GM12878 (cell line): ENCODE measurements at regions not wholly inside any gene's neighbourhood (a gene's known extent, or its start where the extent isn't known, plus 50 kb on each side); places are given as distances from the start of the nearest gene placed in this dataset.

Source experiments
- ATAC-seq: fragments of 200-7000 bp; cut with Tn5 transposase; 3 replicates; pipeline ENCODE4 v1.9.1; 2020; ENCODE audit warnings: mild to moderate bottlenecking, moderate library complexity
- BruUV-seq: library from RNA; stranded (reverse); fragments of 400-500 nt; replicated peaks from 2 replicates; lab custom pipeline; 2021; lab: Mats Ljungman, UMichigan
- CTCF ChIA-PET: fragments of 300-600 bp; sonication (Branson Sonifier 250); formaldehyde crosslinking; extraction: SDS; loops from one replicate; lab custom pipeline; 2021; ENCODE audit warnings: inconsistent platforms; lab: Yijun Ruan, JAX
- POLR2A ChIA-PET: fragments of 350-600 bp; formaldehyde crosslinking; extraction: SDS; loops from one replicate; lab custom pipeline; 2021; ENCODE audit warnings: inconsistent platforms; lab: Charles Lee
- RAD21 ChIA-PET: fragments of 300-600 bp; sonication (Branson Sonifier 250); formaldehyde crosslinking; loops from one replicate; lab custom pipeline; 2023; ENCODE audit warnings: antibody characterized with exemption; ENCODE audit not compliant: unreplicated experiment; lab: Charles Lee
- SMC1A ChIA-PET: fragments of 300-600 bp; sonication (Branson Sonifier 250); formaldehyde crosslinking; loops from one replicate; lab custom pipeline; 2023; ENCODE audit not compliant: unreplicated experiment, uncharacterized antibody; lab: Charles Lee
- DNase-seq: peaks from one replicate; pipeline ENCODE4 v3.0.0-alpha.2; 2011; ENCODE audit warnings: low read depth, low spot score
- FAIRE-seq: peaks from 3 replicates; lab custom pipeline; 2011; peaks lifted over from hg19 to GRCh38; lab: Jason Lieb, UNC
- H2AFZ ChIP-seq: 2 replicates; pipeline ENCODE4 v1.6.0; 2011; ENCODE audit warnings: low read depth, low read length, control low read depth; ENCODE audit not compliant: control insufficient read depth
- H3K27ac ChIP-seq: 2 replicates; pipeline ENCODE4 v1.5.1; 2011; ENCODE audit warnings: control low read depth; ENCODE audit not compliant: control insufficient read depth, insufficient read depth
- H3K27me3 ChIP-seq, 2 experiments: replicated peaks in 1 of 2; 2 replicates each; pipeline versions ENCODE4 v1.6.0 to v1.6.1; 2011; ENCODE audit warnings: low read length in 1 of 2; ENCODE audit not compliant: control insufficient read depth in 2 of 2, insufficient read depth in 2 of 2
- H3K36me3 ChIP-seq, 2 experiments: 2 replicates each; pipeline ENCODE4 v1.5.1; 2011; ENCODE audit warnings: low read length in 1 of 2; ENCODE audit not compliant: control insufficient read depth in 2 of 2, insufficient read depth in 2 of 2
- H3K4me1 ChIP-seq: 2 replicates; pipeline ENCODE4 v1.6.1; 2011; ENCODE audit warnings: mild to moderate bottlenecking, low read length, moderate library complexity, mixed read lengths; ENCODE audit not compliant: control insufficient read depth, insufficient read depth
- H3K4me2 ChIP-seq: 2 replicates; pipeline ENCODE4 v1.6.0; 2011; ENCODE audit warnings: control low read depth; ENCODE audit not compliant: control insufficient read depth, insufficient read depth
- H3K4me3 ChIP-seq: fragments of 200-600 bp; sonication (generic); 2 replicates; pipeline ENCODE4 v1.5.1; 2016
- H3K79me2 ChIP-seq: 2 replicates; pipeline ENCODE4 v1.6.0; 2011; ENCODE audit warnings: low read length; ENCODE audit not compliant: control insufficient read depth, insufficient read depth
- H3K9ac ChIP-seq: 2 replicates; pipeline ENCODE4 v1.8.0; 2011; ENCODE audit warnings: low read length, control low read depth, mixed read lengths; ENCODE audit not compliant: control insufficient read depth, insufficient read depth
- H3K9me3 ChIP-seq: replicated peaks from 3 replicates; pipeline ENCODE4 v1.5.1; 2011; ENCODE audit warnings: mild to moderate bottlenecking, low read length; ENCODE audit not compliant: control insufficient read depth, insufficient read depth
- H4K20me1 ChIP-seq: 2 replicates; pipeline ENCODE4 v1.6.0; 2011; ENCODE audit not compliant: control insufficient read depth, insufficient read depth
- CREB1 ChIP-seq: IDR thresholded peaks from 2 replicates; pipeline ENCODE4 v1.6.1; 2012; ENCODE audit warnings: low read depth, mild to moderate bottlenecking, inconsistent platforms
- DPF2 ChIP-seq: fragments of 450-650 bp; IDR thresholded peaks from 2 replicates; pipeline ENCODE4 v1.6.1; 2017; ENCODE audit warnings: mild to moderate bottlenecking
- HCFC1 ChIP-seq: fragments of 150-350 bp; IDR thresholded peaks from 2 replicates; pipeline ENCODE4 v1.6.1; 2014; ENCODE audit warnings: low read length
- IKZF2 ChIP-seq, 2 experiments: fragments of 450-650 bp; IDR thresholded peaks; 2 replicates each; pipeline ENCODE4 v1.6.1; 2017; ENCODE audit warnings: mild to moderate bottlenecking in 2 of 2, moderate library complexity in 2 of 2
- KLF5 ChIP-seq: fragments of 450-650 bp; IDR thresholded peaks from 2 replicates; pipeline ENCODE4 v1.6.1; 2014; ENCODE audit warnings: mild to moderate bottlenecking; ENCODE audit not compliant: partially characterized antibody
- MEF2A ChIP-seq: IDR thresholded peaks from 2 replicates; pipeline ENCODE4 v1.6.1; 2011; ENCODE audit warnings: low read depth, mild to moderate bottlenecking, low read length, moderate library complexity; ENCODE audit not compliant: insufficient read depth
- MTA3 ChIP-seq: IDR thresholded peaks from 2 replicates; pipeline ENCODE4 v1.6.1; 2012; ENCODE audit warnings: low read length, inconsistent platforms, borderline replicate concordance
- POLR2A ChIP-seq: IDR thresholded peaks from 2 replicates; pipeline ENCODE4 v1.6.1; 2011; ENCODE audit warnings: low read depth, mild to moderate bottlenecking, low read length
- POLR2AphosphoS5 ChIP-seq: IDR thresholded peaks from 2 replicates; pipeline ENCODE4 v1.6.1; 2011; ENCODE audit warnings: mild to moderate bottlenecking, low read length, inconsistent platforms
- SP1 ChIP-seq: IDR thresholded peaks from one replicate; pipeline ENCODE4 v1.6.1; 2011; ENCODE audit warnings: low read depth, low read length
- TCF12 ChIP-seq: IDR thresholded peaks from 2 replicates; pipeline ENCODE4 v1.6.1; 2011; ENCODE audit warnings: low read depth, mild to moderate bottlenecking, low read length
- TCF3 ChIP-seq: IDR thresholded peaks from 2 replicates; pipeline ENCODE4 v1.6.1; 2012; ENCODE audit warnings: low read depth, mild to moderate bottlenecking, low read length, borderline replicate concordance; ENCODE audit not compliant: insufficient read depth
- ZBTB33 ChIP-seq: fragments of 450-650 bp; IDR thresholded peaks from 2 replicates; pipeline ENCODE4 v1.6.1; 2017; ENCODE audit warnings: mild to moderate bottlenecking
- WGBS: methylation state at CpG from one replicate; pipeline ENCODE4 v1.1.6; 2016; ENCODE audit warnings: low lambda C conversion rate; ENCODE audit not compliant: insufficient replicate concordance, insufficient coverage; ENCODE audit errors: missing lambda C conversion rate; 5-methylcytosine and 5-hydroxymethylcytosine counted together
- in situ Hi-C: fragments of 300-500 bp; cut with MboI; formaldehyde crosslinking; loops from 9 replicates; pipeline ENCODE4 v1.14.3; 2018; ENCODE audit warnings: mixed read lengths
- intact Hi-C: fragments of 100-400 bp; cut with micrococcal nuclease; formaldehyde crosslinking; loops from one replicate; pipeline ENCODE4 v1.14.2; 2022; ENCODE audit not compliant: unreplicated experiment

GRCh38 chr3:18500322-18500721, 75.2 kb upstream of the SATB1 start:
- ATAC-seq = no peak
- POLR2A ChIA-PET = no interaction called here
- Histone ChIP-seq H3K79me2 (no peaks in the 10 kb centered on the region), H3K36me3 (no peaks in the 10 kb centered on the region), H3K27me3 (no peaks in the 10 kb centered on the region), H3K4me2 (no peak overlapping the region), H3K9me3 (no peaks in the 10 kb centered on the region), H4K20me1 (no peaks in the 10 kb centered on the region), H3K4me3 (no peak overlapping the region), H2AFZ (no peak overlapping the region), H3K27ac (no peak overlapping the region), H3K9ac (no peak overlapping the region), H3K4me1 (no peaks in the 10 kb centered on the region)
- CTCF ChIA-PET = no interaction called here
- RAD21 ChIA-PET = no interaction called here
- TF ChIP-seq HCFC1 (no peak), KLF5 (no peak), TCF3 (no peak), MTA3 (no peak), CREB1 (no peak), SP1 (no peak), MEF2A (no peak), DPF2 (no peak), TCF12 (no peak), POLR2A (no peak), IKZF2 (IDR thresholded peaks at IDR 0.05) (no peak), POLR2AphosphoS5 (no peak), ZBTB33 (no peak)
- 0% methylated on average over 2 of the region's 2 CpGs for WGBS
- BruUV-seq = no TSS peak
- intact Hi-C loops = no loop called here
- SMC1A ChIA-PET = no interaction called here
- no peak for DNase-seq
- FAIRE-seq = no peak
- in situ Hi-C loops = no loop called here
